Stimulated activated CD4-positive, alpha-beta T cell treated with anti-CD3 and anti-CD28 coated beads, Interleukin-15, amount 100 ng/mL, for 48 hours (primary cell): ENCODE measurements at regions not wholly inside any gene's neighbourhood (a gene's known extent, or its start where the extent isn't known, plus 50 kb on each side); places are given as distances from the start of the nearest gene placed in this dataset.

Experiments used
- DNase-seq, 2 donors: peaks; one replicate each; pipeline ENCODE4 v3.0.0-alpha.2; 2020; ENCODE audit warnings: low read depth in 2 of 2

DNA sequence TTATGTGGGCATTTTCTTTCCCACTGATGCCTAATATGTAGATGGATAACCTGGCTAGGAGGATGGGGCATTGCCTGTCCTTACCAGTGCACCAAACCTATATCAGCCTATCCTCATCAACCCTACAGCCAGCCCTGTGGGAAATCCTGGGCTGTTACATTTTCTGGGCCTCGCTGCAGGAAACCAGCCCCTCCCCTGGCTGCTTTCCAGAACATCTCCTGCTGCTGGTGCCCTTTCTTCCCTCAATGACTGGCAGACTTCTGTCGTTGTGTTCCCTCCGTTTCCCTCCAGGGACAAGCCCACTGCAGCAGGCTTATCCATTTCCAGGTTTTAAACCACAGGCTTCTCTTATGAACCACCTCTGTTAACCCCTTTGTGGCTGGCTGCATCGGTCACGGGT lies 486.1 kb upstream of the COBL start:
- no peak for DNase-seq

DNA sequence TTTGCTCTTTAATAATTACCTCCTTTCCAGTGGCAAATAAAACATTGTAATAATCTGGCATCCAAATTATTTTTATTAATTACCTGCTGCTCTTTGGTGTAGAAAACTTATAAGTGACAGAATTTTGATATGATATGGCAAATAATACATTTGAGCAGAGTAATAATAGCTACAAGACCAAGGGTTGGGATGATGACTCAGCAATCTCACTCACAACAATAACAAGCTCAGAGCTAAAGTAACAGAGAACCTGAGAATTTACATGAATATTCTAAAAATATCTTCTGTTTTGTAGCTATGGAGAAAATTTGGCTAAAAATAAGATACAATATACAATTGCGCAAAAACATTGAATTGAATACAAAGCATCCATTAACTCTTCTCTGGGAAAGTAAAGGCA lies 480.8 kb upstream of the COBL start:
- DNase-seq: no peak

DNA sequence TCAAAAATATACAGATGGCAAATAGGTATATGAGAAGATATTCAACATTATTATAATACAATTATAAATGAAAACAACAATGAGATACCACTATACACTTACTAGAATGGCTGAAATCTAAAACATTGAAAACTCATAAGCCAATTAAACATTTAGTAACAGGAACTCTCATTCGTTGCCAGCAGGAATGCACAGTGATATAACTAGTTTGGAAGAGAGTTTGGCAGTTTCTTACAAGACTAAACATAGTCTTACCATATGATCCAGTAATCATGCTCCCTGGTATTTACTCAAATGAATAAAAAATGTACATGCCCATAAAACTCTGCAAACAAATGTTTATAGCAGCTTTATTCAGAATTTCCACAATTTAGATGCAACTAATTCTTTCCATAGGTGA lies 476.2 kb upstream of the COBL start:
- no peak for DNase-seq

DNA sequence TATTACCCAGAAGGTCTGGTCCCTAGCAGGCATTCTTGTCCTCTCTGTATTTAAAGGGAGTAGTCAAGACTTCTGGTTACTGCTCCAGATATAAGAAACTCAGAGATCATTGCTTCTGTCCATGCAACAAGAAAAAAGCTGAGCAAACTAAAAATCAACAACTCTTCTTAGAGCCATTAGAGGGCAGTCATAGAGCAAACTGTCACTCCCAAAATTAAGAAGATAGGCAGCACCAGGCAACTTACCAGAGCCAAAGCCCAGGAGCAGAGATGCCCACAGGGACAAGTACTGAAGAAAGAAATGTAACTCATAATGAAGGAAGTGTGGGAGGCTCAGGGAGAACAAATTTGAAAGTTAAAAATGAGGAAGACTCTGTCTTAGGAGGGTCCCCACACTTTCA lies 472.9 kb upstream of the COBL start:
- no peak for DNase-seq

DNA sequence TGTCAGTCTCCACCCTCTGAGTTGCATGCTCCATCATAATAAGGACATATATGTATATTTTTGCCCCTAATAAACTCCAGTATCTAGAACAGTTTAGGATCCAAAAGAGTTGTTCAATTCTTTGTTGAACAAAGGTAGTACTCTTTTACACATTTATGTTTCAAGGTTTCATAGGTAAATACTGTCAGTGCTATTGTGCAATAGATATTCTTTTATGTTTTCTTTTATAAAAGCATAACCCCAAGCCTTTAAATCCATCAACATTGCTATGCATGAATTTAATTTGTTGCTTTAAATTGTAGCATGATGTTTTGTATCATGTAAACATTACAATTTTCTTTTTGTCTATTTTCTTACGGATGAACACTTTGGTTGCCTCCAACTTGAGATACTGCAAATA lies 469.7 kb upstream of the COBL start:
- DNase-seq: no peak

DNA sequence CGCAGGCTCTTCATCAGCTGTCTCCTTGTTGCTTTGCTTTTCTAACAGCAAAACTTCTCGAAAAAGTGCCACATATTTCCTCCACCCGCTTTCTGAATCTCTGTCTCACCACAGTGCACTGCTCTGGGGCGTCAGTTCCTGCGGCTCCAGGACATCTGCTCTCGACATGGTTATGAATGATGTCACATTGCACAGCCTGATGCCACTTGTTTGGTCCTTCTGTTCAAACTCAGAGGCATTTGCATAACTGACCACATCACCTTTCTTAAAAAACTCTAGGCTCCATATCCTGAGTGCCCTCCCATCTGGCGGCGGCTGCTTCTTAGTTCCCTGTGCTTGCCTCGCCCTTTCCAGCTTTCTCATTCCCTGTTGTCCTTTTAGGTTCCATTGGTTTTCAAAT lies 469.3 kb upstream of the COBL start:
- no peak for DNase-seq

DNA sequence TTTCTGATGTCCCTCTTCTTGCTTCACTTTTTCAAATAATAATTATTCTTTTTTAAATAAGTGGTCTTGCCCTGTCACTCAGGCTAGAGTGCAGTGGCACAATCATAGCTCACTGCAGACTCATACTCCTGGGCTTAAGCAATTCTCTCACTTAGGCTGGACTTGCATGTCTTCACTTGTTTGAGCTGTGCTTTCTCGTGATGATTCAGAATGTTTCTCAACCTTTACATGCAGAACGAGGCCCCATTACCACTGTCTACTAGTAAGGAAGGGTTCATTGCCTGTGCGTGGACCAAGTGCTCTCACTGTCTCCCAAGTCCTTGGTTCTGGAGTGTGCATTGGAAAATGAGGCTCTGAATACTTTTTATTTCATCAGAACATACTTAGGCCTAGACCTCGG lies 468.6 kb upstream of the COBL start:
- no peak for DNase-seq

DNA sequence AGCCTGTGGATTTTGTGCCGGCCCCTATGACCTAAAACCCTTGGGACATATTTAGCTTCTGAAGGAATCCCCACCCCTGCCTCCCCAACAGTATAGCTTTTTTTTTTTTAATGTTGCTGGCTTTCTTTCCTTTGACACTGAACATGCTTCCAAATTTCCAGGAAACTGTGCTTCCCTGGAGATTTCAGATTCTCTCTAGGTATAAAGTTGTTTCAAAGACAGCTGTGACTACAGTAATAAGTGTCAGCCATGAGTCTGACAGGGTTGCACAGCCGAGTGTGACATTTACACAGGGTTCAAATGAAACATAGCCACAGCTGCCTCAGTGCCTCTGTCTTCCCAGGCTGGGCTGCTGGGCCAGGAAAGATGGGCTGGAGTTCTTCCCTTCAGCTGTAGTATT lies 466.6 kb upstream of the COBL start:
- no peak for DNase-seq

DNA sequence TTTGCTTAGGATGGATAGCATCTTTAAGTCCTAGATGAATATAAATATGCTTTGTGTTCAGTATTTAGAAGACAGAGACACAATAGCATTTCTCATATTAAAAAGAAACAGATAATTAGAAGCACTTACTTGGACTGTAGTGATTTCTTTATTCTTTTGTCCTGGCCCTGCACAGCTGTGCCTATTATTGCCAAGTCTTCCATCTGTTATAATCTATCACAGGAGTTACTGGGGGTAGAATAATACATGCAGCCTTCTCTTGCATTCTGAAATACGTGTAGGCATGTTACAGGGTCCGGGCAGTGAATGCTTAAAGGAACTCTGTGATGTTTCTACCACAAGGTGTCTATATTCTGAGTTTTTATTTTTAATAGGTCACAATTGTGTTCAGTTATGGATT lies 461.5 kb upstream of the COBL start:
- no peak for DNase-seq

DNA sequence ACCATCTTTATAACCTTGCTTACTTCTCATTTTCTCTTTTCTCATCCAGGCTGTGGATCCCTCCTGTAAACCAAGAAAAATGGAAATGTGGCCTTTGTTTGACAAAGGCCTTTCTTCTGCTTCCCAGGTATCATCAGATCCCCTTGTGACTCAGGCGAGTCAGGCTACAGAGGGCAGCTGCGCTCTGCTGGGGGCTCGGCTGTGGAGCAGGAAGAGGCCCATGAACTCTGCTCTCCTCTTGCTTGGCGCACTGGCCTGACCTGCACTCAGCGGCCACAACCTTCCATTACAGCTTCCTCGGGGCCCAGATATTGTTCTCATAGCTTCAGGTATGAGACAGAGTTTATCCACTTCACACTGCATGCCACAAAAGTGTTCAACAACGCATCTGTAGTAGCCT lies 457.6 kb upstream of the COBL start:
- no peak for DNase-seq

DNA sequence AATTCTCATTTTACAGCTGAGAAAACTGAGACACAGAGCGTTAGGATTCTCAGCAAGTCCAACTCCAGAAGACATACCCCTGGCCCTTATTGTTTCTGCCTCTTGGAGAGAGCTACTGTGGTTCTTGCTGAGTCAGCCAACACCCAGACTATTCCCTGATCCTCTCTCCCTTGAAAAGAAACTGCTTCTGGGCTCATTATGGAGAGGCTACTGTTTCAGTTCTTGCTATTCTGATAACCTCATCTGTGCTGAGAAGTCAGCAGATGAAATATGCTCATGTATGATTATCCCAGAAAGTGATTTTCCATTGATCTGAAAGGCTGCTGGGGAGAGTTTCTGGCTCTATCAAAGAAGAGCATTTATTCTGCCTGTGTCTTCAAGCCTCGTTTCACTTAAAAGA lies 455.6 kb upstream of the COBL start:
- DNase-seq: no peak

DNA sequence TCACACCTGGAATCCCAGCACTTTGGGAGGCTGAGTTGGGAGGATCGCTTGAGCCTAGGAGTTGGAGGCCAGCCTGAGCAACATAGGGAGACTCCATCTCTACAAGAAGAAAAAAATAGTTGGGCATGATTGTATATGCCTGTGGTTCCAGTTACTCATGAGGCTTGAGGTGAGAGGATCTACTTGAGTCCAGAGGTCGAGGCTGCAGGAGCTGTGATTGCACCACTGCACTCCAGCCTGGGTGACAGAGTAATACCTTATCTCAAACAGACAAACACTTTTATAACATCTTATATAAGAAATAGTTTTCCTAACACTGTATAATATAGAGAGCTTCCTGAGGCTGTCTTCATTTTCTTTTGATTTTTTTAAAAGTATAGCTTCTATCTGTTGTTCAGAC lies 448.4 kb upstream of the COBL start:
- no peak for DNase-seq

DNA sequence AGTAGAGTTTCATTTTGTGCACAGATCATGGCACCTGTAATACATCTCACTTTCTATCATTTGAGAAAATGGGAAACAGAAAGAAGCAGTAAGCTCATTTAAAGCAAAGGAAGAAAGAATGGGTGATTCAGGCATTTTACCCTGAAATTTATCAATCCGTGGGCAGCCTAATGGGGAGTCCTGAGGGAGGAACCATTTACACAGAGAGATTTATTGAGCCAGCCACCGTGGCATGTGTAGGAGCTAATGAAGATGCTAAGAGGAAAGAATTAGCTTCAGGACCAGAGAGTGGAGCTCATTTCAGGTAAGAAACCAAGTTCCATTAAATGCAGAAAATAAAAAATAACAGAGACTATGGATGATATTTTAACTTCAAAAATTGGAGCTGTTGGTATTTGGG lies 443.4 kb upstream of the COBL start:
- DNase-seq: no peak

DNA sequence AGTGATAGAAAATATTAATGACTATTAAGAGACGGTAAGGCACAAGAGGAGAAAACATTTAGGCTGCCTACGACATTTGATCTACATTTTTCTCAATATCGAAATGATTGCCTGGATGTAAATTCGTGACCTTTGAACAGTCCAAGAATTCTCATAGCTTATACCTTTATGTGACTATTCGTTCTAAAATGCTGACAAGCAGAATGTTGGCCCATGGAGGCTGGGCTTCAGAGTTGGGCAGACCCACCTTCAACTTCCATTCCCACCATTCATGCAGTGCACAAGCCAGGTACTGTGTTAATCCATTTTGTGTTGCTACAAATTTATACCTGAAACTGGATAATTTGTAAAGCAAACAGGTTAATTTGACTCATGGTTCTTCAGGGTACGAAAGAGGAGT lies 441.4 kb upstream of the COBL start:
- DNase-seq: no peak

DNA sequence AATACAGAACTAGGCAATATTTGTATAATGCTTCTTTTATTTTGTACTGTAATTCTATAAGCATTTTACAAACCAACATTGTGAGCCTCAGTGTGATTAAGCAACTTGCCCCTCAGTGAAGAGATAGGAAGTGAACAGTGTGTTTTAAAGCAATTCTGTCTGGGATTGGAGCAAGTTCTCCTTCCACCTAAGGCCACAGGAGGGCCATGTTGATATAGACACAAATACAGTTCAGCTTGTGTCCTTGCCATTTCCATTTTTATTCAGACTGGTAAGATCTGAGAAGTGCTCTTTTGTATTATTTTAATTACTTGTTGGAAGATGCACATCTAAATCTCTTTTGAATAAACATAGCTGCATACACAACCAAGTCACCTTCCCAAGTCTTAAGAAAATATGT lies 416.3 kb upstream of the COBL start:
- DNase-seq: no peak

DNA sequence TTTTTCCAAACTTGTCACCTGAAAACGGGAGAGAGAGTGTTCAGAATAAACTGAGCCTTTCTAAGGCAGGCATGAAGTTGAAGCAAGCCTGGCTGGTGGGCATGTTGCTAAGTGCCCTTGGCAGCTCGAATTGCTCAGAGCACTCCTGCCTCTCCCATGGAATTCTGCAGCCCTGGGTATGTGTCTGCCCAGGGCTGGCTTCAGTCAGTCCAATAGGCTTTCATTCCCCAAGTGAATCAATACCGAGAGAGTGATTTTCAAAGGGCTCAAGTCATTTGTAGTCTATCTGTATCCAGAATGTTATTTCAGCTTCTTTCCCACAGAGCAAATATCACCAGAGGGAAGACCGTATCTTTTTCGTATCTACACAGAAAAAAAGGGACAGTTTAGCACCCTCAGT lies 415.5 kb upstream of the COBL start:
- DNase-seq: no peak

DNA sequence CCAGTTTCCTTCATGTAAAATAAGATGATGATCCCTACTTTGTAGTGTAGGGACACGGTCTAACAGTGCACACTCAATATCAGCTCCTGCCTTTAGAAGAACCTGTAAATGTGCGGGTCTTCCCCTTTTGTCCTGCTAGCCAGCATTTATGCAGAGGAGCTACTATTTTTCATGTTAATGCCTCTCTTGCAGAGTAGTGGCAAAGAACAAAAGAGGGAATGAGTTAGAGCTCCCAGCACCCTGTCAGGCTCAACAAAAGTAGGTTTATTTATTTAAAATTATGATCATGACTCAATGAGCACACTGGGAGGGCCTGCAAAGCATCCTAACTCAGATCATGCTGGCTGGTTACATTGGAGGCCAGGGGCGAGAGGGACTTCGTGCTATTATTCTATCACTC lies 414.5 kb upstream of the COBL start:
- DNase-seq: no peak

DNA sequence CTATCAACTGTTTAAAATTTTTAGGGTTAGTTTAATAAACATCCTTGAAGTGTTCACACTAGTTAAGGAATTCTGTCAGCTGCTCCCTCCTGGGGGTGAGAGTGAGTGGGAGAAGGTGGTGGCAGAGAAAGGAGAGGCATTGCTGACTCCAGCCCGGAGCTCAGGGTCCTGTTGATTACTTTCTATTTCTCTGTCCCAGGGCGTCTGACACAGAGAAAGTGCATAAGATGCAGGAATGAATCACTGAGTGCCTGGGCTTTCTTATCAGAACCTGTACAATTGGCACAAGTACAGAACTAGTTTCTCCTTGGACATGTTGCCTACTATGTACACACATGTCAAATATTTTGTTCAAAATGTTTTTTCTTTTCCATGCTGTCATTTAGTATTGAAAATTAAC lies 410.8 kb upstream of the COBL start:
- no peak for DNase-seq

DNA sequence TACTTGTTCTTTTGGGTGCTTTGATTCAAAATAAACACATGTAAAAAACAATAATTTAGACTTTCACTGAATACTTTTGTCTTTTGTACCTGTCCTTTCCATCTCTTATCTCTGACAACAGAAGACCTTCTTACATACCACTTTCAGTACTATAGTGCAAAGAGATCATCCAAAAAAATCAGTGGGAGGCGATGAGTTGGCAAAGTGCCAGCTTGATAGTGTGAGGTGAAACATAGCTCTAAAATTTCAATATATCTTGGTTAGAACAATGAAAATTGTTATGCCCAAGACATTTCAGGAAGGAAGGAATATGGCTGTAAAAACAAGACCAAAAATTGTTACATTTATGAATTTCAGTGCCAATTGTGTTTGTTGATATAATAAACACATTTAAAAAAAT lies 390.2 kb upstream of the COBL start:
- no peak for DNase-seq

DNA sequence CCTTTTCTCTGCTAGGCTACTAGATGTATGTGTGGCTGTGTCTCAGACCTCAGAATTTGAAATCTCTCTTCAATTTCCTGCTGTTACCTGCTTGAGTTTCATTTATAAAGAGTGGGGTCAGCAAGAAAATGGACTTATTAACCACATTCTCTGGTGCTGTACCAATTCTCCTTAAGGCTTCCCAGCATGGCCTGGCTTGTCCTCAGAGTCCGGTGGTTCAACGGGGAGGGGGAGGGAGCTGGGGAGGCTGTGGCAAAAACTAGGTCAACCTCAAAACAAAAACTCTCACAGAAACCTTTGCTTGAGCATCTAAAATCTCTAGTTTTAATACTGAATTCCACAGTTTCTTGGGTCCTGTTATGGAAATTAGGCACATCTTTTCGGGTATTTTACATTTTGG lies 389.1 kb upstream of the COBL start:
- no peak for DNase-seq

DNA sequence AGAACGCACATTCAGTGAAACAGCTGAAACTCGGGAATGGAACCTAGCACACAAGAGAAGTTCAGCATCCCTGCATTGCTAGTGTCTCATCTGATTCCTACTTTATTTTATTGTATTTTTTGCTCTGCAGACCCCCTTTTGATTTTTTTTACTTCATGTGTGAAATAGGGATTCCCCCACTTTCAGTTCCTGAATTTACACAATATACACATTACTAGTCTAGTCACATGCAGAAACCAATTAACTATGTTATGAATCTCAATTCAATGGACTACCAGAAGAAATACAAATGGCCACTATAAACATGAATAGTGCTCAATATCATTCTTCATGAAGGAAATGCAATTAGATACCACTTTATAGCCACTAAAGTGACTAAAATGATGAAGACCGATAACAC lies 386.1 kb upstream of the COBL start:
- DNase-seq: no peak

DNA sequence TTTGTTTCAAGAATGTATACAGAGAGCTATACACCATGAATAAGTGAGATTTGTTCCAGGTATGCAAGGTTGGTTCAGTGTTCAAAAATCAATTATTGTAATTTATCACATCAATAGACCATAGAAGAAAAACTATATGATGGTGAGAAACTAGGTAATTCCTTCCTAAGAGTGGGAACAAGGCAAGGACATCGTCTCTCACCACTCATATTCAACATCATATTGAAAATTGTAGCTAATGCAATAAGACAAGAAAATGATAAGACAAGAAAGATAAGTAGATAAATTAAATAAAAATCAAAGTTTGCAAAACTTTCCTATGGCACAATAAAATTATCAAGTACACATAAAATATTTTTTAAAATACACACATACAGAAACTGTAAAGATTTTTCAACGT lies 385.3 kb upstream of the COBL start:
- DNase-seq: no peak

DNA sequence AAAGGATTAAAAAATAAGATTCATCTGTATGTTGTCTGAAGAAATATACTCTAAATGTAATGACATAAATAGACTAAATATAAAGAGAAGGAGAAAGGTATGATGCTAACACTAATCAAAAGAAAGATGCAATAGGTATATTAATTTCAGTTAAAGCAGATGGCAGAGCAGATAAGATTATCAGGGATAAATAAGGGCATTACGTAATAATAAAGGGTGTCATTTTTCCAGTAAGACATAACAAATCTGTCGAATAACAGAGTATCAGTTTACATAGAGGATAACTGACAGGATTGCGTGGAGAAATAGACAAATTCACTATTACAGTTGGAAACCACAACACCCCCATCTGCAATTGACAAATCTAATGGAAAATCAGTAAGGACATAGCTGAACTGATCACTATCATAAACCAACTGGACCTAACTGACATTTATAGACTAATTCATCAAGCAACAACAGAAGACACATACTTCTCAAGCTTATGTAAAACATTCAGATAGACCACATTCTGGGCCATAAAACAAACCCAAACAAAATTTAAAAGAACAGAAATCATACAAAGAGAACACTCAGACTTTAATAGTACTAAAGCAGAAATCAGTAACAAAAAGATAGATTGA lies 384.1 kb upstream of the COBL start:
- no peak for DNase-seq

DNA sequence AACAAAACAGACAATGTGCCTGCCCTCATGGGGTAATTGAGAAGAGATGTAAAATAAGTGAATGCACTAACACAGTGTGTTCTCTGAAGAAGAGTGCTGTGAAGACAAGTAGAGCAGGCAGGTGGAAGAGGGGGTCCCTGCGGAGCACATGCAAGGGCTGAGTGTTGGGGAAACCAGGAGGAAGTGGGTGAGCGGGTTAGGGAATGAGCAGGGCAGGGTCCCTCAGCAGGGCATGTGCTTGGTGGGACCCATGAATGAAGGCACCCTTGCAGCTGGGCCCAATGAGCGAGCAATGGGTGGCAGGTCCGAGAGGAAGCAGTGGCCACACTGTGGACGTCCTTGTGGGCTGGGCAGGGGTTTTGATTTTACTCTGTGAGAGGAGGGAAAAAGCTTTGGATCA lies 376.6 kb upstream of the COBL start:
- no peak for DNase-seq

DNA sequence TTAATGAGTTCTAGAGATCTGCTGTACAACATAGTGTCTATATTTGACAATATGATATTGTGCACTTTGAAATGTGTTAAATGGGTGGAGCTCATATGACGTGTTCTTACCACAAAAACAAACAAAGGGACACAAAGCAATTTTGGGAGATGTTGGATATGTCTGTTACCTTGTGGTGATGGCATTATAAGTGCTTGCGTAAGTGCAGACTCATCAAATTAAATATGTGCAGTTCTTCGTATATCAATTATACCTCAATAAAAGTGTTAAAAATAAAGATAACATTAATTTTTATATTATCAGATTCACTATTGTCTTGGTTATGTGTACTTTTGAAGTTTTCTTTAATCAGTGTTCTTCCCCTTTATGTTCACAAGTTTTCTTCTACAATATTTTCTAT lies 372.9 kb upstream of the COBL start:
- no peak for DNase-seq
